K562 (cell line): ENCODE measurements at regions not wholly inside any gene's neighbourhood (a gene's known extent, or its start where the extent isn't known, plus 50 kb on each side); places are given as distances from the start of the nearest gene placed in this dataset.

Source experiments
- ARID1B ChIP-seq: fragments of 450-650 bp; IDR thresholded peaks from 2 replicates; pipeline ENCODE4 v1.6.1; 2016; ENCODE audit warnings: antibody characterized with exemption, mild to moderate bottlenecking, inconsistent platforms
- CREB3 ChIP-seq: fragments of 450-650 bp; conservative IDR thresholded peaks from 2 replicates; pipeline ENCODE4 v1.6.1; 2016; ENCODE audit warnings: missing genetic modification characterization, low read depth, mild to moderate bottlenecking, missing compliant biosample characterization, moderate library complexity
- CREB3L1 ChIP-seq: fragments of 450-650 bp; IDR thresholded peaks from 2 replicates; pipeline ENCODE4 v1.6.1; 2014; ENCODE audit warnings: low read depth, mild to moderate bottlenecking, moderate library complexity, borderline replicate concordance
- CUX1 ChIP-seq: fragments of 200-800 bp; sonication (Bioruptor generic); IDR thresholded peaks from 2 replicates; pipeline ENCODE4 v1.6.1; 2016; ENCODE audit warnings: missing genetic modification characterization, missing compliant biosample characterization
- DNMT1 ChIP-seq: fragments of 450-650 bp; IDR thresholded peaks from 2 replicates; pipeline ENCODE4 v1.6.1; 2016; ENCODE audit warnings: antibody characterized with exemption, mild to moderate bottlenecking
- E2F3 ChIP-seq: fragments of 250-450 bp; sonication (Bioruptor Pico); IDR thresholded peaks from 2 replicates; pipeline ENCODE4 v1.4.0; 2020; ENCODE audit warnings: mild to moderate bottlenecking
- EHMT2 ChIP-seq: fragments of 450-650 bp; IDR thresholded peaks from 2 replicates; pipeline ENCODE4 v1.6.1; 2018; ENCODE audit warnings: antibody characterized with exemption
- ESRRB ChIP-seq: fragments of 250-450 bp; sonication (Bioruptor Pico); IDR thresholded peaks from 2 replicates; pipeline ENCODE4 v1.5.0; 2020; ENCODE audit warnings: mild to moderate bottlenecking, moderate library complexity, borderline replicate concordance
- FOXP1 ChIP-seq: sonication (generic); formaldehyde crosslinking; IDR thresholded peaks from 2 replicates; pipeline ENCODE4 v1.8.0; 2022; ENCODE audit warnings: mild to moderate bottlenecking, missing genetic modification reagents
- KDM1A ChIP-seq, 2 experiments: fragments of 450-650 bp; IDR thresholded peaks; 2 replicates each; pipeline ENCODE4 v1.6.1; 2016; ENCODE audit warnings: mild to moderate bottlenecking in 2 of 2
- MEIS2 ChIP-seq: fragments of 450-650 bp; IDR thresholded peaks from 2 replicates; pipeline ENCODE4 v1.6.1; 2014; ENCODE audit warnings: mild to moderate bottlenecking; ENCODE audit not compliant: partially characterized antibody
- MYC ChIP-seq, 2 experiments: fragments of 250-450 bp in 1 of 2; sonication (Bioruptor Pico) in 1 of 2; IDR thresholded peaks; 2 replicates each; pipeline versions ENCODE4 v1.5.1 to v1.6.1; 2012 to 2021; ENCODE audit warnings: low read depth in 2 of 2, borderline replicate concordance in 1 of 2, improper control_type of control experiment in 1 of 2, low read length in 1 of 2, mild to moderate bottlenecking in 1 of 2, moderate library complexity in 1 of 2
- PML ChIP-seq: IDR thresholded peaks from 2 replicates; pipeline ENCODE4 v1.6.1; 2012; ENCODE audit warnings: low read length, inconsistent platforms
- PREB ChIP-seq: sonication (generic); formaldehyde crosslinking; IDR thresholded peaks from 2 replicates; pipeline ENCODE4 v1.8.1; 2023; ENCODE audit warnings: mild to moderate bottlenecking, missing genetic modification reagents
- SETDB1 ChIP-seq: IDR thresholded peaks from one replicate; pipeline ENCODE4 v1.6.1; 2012; ENCODE audit warnings: low read length, control low read depth, inconsistent platforms

GRCh38 chr6:14792118-14792955 is 453.5 kb upstream of the JARID2 start (continued):
- TF ChIP-seq ARID1B, result no peak
- no peak for TF ChIP-seq CUX1 (CRISPR knock-in tag)
- TF ChIP-seq CREB3L1, result no peak
- TF ChIP-seq MEIS2, result peak; percentile 86
- no peak for TF ChIP-seq PML
- no peak for TF ChIP-seq KDM1A (IDR thresholded peaks at IDR 0.05)
- TF ChIP-seq SETDB1, result no peak
- TF ChIP-seq FOXP1 (CRISPR knock-in tag), result no peak
- no peak for TF ChIP-seq E2F3
- TF ChIP-seq ESRRB (CRISPR knock-in tag), result no peak
- no peak for TF ChIP-seq PREB
- TF ChIP-seq EHMT2, result no peak
- TF ChIP-seq MYC (IDR thresholded peaks at IDR 0.05; ENCODE audit: low read depth, low read length), result no peak
- no peak for TF ChIP-seq MYC (CRISPR knock-in tag; IDR thresholded peaks at IDR 0.05; ENCODE audit: borderline replicate concordance, low read depth)
- no peak for TF ChIP-seq DNMT1
- TF ChIP-seq CREB3 (tag), result 0 out of 2 replicates have a peak, but pooled peaks have one; percentile 44
